Anterior cingulate cortex (tissue), 58 donors: ENCODE measurements at regions not wholly inside any gene's neighbourhood (a gene's known extent, or its start where the extent isn't known, plus 50 kb on each side); places are given as distances from the start of the nearest gene placed in this dataset.
"Not testable (repeated sequence)": the region's sequence is repeated elsewhere in the genome, so short reads cannot be mapped to it uniquely, and the experiment has no call there.

Experiments
- DNase-seq, 58 donors: peaks; one replicate each; lab custom pipeline; 2025; lab: John Stamatoyannopoulos, UW

GRCh38 chr4:84298023-84298718, 200.9 kb downstream of the NKX6-1 start:
- DNase-seq: no peak

GRCh38 chr4:84291969-84292368, 207.1 kb downstream of the NKX6-1 start:
- no peak for DNase-seq

- DNase-seq: no peak
Measured at GRCh38 chr4:84286048-84286447, 213.0 kb downstream of the NKX6-1 start.

DNA sequence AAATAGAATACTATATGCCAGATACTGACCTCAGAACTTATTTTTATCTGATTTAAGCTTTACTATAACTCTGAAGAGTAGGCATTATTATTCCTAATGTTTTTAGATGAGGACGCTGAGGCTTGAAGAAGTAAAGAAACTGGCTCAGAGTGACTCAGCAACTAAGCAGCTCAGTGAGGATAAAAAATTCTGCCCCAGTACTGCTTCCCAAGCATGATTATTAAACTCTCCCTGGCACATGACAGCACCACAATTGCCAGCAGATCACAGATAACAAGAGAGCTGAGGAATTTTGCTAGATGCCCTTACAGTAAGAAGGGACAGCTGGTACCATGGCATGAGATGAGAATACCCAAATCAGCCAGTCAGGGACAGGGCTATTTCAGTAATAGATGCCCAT, 219.4 kb downstream of the NKX6-1 start:
- DNase-seq: no peak

DNA sequence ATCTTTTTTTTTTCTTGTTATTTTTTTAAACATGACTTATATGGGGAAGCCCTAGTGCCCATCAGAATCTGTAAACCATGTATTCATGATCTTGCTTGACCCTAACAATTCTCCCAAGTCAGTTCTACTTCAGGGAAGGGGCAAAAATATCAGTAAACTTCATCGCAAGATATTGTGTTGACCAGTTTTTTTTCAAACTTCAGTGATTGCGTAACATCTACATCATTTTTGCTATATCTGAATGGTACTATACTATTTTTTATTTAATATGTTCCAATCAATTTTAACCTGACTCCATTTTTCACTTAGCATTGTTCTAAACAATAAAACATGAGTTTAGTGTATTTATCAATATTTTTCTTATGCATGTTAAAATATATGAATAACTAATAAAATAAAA, 221.2 kb downstream of the NKX6-1 start:
- no peak for DNase-seq

- DNase-seq: no peak
Measured at GRCh38 chr4:84276752-84277151, 222.3 kb downstream of the NKX6-1 start.

DNA sequence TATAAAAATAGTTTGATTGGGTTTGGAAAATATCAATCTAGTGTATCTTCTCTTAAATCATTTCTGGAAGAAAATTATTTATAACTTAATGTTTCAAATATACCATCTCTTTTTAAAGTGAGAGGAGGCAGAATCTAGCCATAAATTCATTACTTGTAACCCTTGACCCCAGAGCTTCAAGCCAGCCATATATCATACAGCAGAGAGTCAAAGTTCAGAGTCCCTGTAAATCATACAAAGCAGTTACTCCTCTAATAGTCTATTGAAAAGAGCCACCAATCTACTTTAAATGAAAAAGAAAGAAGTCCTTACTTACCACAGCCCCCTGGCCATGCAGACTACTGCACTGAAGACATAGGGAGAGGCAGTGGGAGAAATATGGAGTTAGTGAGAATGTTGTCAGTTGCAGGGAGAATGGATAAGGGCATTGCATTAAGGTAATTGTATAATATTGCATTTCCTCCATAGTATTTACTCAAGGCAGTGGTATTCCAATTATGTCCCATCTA, 229.5 kb downstream of the NKX6-1 start:
- no peak for DNase-seq

DNA sequence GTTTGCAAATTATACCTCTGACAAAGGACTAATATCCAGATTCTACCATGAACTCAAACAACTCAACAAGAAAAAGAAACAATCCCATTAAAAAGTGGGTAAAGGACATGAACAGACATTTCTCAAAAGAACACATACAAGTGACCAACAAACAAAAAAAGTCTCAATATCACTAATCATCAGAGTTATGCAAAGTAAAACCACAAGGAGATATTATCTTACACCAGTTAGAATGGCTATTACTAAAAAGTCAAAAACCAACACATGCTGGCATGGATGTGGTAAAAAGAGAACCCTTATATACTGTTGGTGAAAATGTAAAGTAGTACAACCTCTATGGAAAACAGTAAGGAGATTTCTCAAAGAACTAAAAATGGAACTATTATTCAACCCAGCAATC, 234.4 kb downstream of the NKX6-1 start:
- no peak for DNase-seq

- DNase-seq: no peak
Measured at GRCh38 chr4:84263415-84263814, 235.7 kb downstream of the NKX6-1 start.

GRCh38 chr4:84260495-84260894, 238.6 kb downstream of the NKX6-1 start:
- no peak for DNase-seq

DNA sequence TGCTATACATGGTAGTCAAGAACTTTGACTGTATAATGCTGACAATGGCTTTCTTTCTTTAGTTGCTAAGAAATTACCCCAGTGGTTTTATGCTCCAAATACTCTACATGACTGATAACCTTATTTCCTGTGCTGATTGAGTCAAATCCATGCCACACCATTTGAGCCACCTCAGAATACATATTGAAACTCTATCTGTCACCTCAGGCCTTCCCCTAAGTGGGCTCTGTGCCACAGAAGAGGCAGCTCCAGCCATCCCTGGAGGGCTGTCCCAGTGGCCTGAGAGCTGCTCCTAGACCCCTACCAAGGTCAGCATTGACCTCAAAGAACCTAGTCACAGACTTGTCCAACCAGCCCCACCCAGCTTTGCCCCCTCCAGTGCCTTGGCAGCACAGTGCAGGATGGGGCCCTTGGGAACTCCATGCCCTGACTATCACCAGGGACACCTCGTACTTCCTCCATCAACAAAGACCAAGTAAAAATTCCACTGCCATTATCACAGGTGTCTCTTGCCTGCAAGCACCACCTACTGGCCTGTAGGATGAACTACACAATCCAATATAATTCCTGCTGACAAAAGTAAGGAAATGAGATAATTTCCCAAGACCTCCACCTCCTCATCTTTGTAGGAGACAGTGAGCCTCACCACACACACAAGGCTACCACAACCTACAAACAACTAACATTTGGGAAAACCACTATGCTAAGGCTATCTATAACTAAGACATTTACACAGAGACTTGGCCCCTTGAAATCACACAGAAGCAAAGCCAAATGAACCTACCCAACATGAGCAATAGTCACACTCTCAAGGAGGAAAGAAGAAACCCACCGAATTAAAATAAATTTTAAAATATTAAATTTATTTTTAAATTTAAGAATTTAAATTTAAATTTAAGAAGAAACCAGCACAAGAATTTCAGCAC, 239.9 kb downstream of the NKX6-1 start:
- no peak for DNase-seq

- DNase-seq: no peak
Measured at GRCh38 chr4:84254537-84254936, 244.6 kb downstream of the NKX6-1 start.

GRCh38 chr4:84249521-84249920, 249.6 kb downstream of the NKX6-1 start:
- no peak for DNase-seq

GRCh38 chr4:84245042-84245441, 254.1 kb downstream of the NKX6-1 start:
- not testable (repeated sequence) for DNase-seq

DNA sequence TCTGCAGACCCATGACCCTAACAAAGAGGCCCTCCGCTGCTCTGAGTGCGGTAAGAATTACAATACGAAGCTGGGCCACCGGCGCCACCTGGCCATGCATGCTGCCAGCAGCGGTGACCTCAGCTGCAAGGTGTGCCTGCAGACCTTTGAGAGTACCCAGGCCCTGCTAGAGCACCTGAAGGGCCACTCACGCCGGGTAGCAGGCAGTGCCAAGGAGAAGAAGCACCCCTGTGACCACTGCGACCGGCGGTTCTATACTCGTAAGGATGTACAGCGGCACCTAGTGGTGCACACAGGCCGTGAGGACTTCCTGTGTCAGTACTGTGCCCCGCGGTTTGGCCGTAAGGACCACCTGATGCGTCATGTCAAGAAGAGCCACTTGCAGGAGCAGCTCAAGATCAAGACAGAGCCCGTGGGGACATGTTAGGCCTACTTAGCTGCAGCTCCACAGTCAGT, 254.7 kb downstream of the NKX6-1 start:
- not testable (repeated sequence) for DNase-seq

- DNase-seq: no peak
Measured at GRCh38 chr4:84243685-84244084, 255.4 kb downstream of the NKX6-1 start.

DNA sequence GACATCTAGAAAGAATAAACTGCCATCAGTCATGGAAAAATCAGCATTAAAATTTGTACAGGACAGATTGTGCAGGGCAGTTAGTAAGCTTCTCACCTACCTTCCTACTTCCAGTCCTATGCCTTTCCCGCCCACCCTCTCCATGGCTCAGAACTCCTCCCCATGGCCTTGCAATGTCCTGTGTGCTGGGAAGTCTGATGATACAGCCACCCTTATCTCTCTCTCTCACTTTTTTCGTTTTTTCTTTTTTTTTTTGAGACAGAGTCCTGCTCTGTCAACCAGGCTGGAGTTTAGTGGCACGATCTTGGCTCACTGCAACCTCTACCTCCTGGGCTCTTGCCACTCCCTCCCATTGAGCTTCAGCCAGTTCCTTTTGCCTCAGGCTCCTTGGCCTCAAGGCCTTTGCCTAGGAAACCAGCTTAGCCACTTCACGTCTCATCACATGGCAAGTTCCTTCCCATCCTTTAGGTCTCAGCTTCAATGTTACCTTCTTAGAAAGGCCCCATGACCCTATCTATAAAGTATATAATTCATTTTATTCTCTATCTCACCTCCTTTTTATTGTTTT, 259.7 kb downstream of the NKX6-1 start:
- no peak for DNase-seq

- no peak for DNase-seq
Measured at GRCh38 chr4:84238247-84239090, 260.6 kb downstream of the NKX6-1 start.

DNA sequence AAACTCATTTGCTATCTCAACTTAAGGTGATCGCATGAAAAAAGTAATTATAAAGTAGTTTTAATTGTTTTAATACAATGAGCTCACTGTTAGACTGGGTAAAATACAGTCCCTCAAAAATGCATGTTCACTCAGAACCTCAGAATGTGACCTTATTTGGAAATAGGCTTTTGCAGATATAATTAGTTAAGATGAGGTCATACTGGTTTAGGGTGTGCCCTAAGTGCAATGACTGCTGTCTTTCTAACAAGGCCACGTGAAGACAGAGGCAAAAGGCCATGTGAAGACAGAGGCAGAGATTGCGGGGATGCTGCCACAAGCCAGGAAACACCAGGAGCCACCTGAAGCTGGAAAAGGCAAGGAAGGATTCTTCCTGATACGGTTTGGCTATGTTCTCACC, 262.1 kb downstream of the NKX6-1 start:
- DNase-seq: no peak
